IMR-90 (cell line): ENCODE measurements at regions not wholly inside any gene's neighbourhood (a gene's known extent, or its start where the extent isn't known, plus 50 kb on each side); places are given as distances from the start of the nearest gene placed in this dataset.

Experiments
- ATAC-seq: fragments of 200-7000 bp; cut with Tn5 transposase; 2 replicates; pipeline ENCODE4 v1.9.1; 2020; ENCODE audit warnings: low read depth, mild to moderate bottlenecking, moderate library complexity
- BruUV-seq: library from RNA; stranded (reverse); fragments of 400-500 nt; replicated peaks from 2 replicates; lab custom pipeline; 2021; lab: Mats Ljungman, UMichigan
- CTCF ChIA-PET: fragments of 300-600 bp; formaldehyde crosslinking; extraction: SDS; loops from one replicate; lab custom pipeline; 2021; ENCODE audit warnings: antibody characterized with exemption; lab: Yijun Ruan, JAX
- POLR2A ChIA-PET: fragments of 300-600 bp; sonication (Branson Sonifier 250); formaldehyde crosslinking; loops from one replicate; lab custom pipeline; 2022; ENCODE audit warnings: antibody characterized with exemption; ENCODE audit not compliant: unreplicated experiment; lab: Charles Lee
- DNase-seq: peaks from one replicate; pipeline ENCODE4 v3.0.0; 2013
- H2AFZ ChIP-seq: replicated peaks from 2 replicates; pipeline ENCODE3; 2013; ENCODE audit warnings: low read length, mild to moderate bottlenecking; ENCODE audit not compliant: poor library complexity
- H2AK5ac ChIP-seq: 2 replicates; pipeline ENCODE4 v1.6.1; 2013; ENCODE audit warnings: low read depth, low read length, inconsistent platforms
- H2AK9ac ChIP-seq: replicated peaks from 2 replicates; pipeline ENCODE3; 2013; ENCODE audit warnings: mild to moderate bottlenecking, low read depth, low read length, moderate library complexity; ENCODE audit not compliant: poor library complexity
- H2BK120ac ChIP-seq: 2 replicates; pipeline ENCODE4 v1.6.1; 2013; ENCODE audit warnings: low read depth, low read length, inconsistent platforms
- H2BK15ac ChIP-seq: 3 replicates; pipeline ENCODE4 v1.6.1; 2013; ENCODE audit warnings: low read depth, low read length, inconsistent platforms
- H2BK20ac ChIP-seq: 2 replicates; pipeline ENCODE4 v1.6.1; 2013; ENCODE audit warnings: low read depth, mild to moderate bottlenecking, inconsistent platforms, low read length, moderate library complexity
- H2BK5ac ChIP-seq: 2 replicates; pipeline ENCODE4 v1.6.1; 2013; ENCODE audit warnings: mild to moderate bottlenecking, low read depth, low read length, inconsistent platforms; ENCODE audit not compliant: poor library complexity, severe bottlenecking
- H3K14ac ChIP-seq: replicated peaks from 2 replicates; pipeline ENCODE4 v1.6.1; 2013; ENCODE audit warnings: low read depth, low read length, inconsistent platforms
- H3K18ac ChIP-seq: 2 replicates; pipeline ENCODE4 v1.6.1; 2013; ENCODE audit warnings: low read depth, low read length, control low read depth
- H3K23ac ChIP-seq: 2 replicates; pipeline ENCODE4 v1.6.1; 2013; ENCODE audit warnings: low read depth, low read length, inconsistent platforms
- H3K27ac ChIP-seq: 2 replicates; pipeline ENCODE4 v1.5.1; 2013; ENCODE audit warnings: mild to moderate bottlenecking, control low read depth, low read length; ENCODE audit not compliant: insufficient read depth
- H3K27me3 ChIP-seq: 2 replicates; pipeline ENCODE4 v1.6.1; 2013; ENCODE audit warnings: low read length; ENCODE audit not compliant: control insufficient read depth, insufficient read depth
- H3K36me3 ChIP-seq: 2 replicates; pipeline ENCODE4 v1.6.1; 2013; ENCODE audit warnings: low read length, mixed read lengths; ENCODE audit not compliant: control insufficient read depth, insufficient read depth
- H3K4ac ChIP-seq: 2 replicates; pipeline ENCODE4 v1.6.1; 2013; ENCODE audit warnings: low read depth, low read length, inconsistent platforms
- H3K4me1 ChIP-seq: 2 replicates; pipeline ENCODE4 v1.6.1; 2013; ENCODE audit warnings: low read length, mixed read lengths; ENCODE audit not compliant: control insufficient read depth, insufficient read depth
- H3K4me2 ChIP-seq: 2 replicates; pipeline ENCODE4 v1.6.1; 2013; ENCODE audit warnings: low read depth, mild to moderate bottlenecking, control low read depth, low read length, moderate library complexity
- H3K4me3 ChIP-seq: 2 replicates; pipeline ENCODE4 v1.5.1; 2013; ENCODE audit warnings: low read depth, mild to moderate bottlenecking, control low read depth, low read length, moderate library complexity; ENCODE audit not compliant: insufficient read depth
- H3K56ac ChIP-seq: 2 replicates; pipeline ENCODE4 v1.6.1; 2013; ENCODE audit warnings: low read length, inconsistent platforms; ENCODE audit not compliant: insufficient read depth; ENCODE audit errors: extremely low read depth
- H3K79me1 ChIP-seq, 2 experiments: 2 replicates each; pipeline ENCODE4 v1.6.1; 2013; ENCODE audit warnings: low read length in 2 of 2, inconsistent platforms in 1 of 2, low read depth in 1 of 2
- H3K9ac ChIP-seq: 2 replicates; pipeline ENCODE4 v1.6.1; 2013; ENCODE audit warnings: low read depth, low read length, control low read depth
- H3K9me1 ChIP-seq: 2 replicates; pipeline ENCODE4 v1.6.1; 2013; ENCODE audit warnings: low read length, inconsistent platforms; ENCODE audit not compliant: insufficient read depth
- H3K9me3 ChIP-seq: 2 replicates; pipeline ENCODE4 v1.6.1; 2013; ENCODE audit warnings: low read length; ENCODE audit not compliant: control insufficient read depth, insufficient read depth
- H4K20me1 ChIP-seq: 2 replicates; pipeline ENCODE4 v1.6.1; 2013; ENCODE audit warnings: low read length, inconsistent platforms; ENCODE audit not compliant: insufficient read depth
- H4K5ac ChIP-seq: 2 replicates; pipeline ENCODE4 v1.6.1; 2013; ENCODE audit warnings: mild to moderate bottlenecking, low read depth, low read length, control low read depth
- H4K8ac ChIP-seq, 2 experiments: 2 replicates each; pipeline ENCODE4 v1.6.1; 2013; ENCODE audit warnings: low read depth in 2 of 2, low read length in 2 of 2, control low read depth in 1 of 2, inconsistent platforms in 1 of 2
- H4K91ac ChIP-seq: 2 replicates; pipeline ENCODE4 v1.6.1; 2013; ENCODE audit warnings: low read depth, low read length, inconsistent platforms; ENCODE audit not compliant: insufficient read depth
- BHLHE40 ChIP-seq: fragments of 150-350 bp; IDR thresholded peaks from 2 replicates; pipeline ENCODE4 v1.6.1; 2016; ENCODE audit warnings: mild to moderate bottlenecking, low read depth, low read length
- CEBPB ChIP-seq: IDR thresholded peaks from 2 replicates; pipeline ENCODE4 v1.6.1; 2012; ENCODE audit warnings: low read depth, low read length, improper control_type of control experiment
- ELK1 ChIP-seq: fragments of 150-350 bp; IDR thresholded peaks from 2 replicates; pipeline ENCODE4 v1.6.1; 2016; ENCODE audit warnings: low read depth, mild to moderate bottlenecking, low read length, moderate library complexity, borderline replicate concordance
- FOS ChIP-seq: fragments of 150-350 bp; IDR thresholded peaks from 2 replicates; pipeline ENCODE4 v1.6.1; 2016; ENCODE audit warnings: low read depth, low read length
- MAFK ChIP-seq: IDR thresholded peaks from 2 replicates; pipeline ENCODE4 v1.6.1; 2012; ENCODE audit warnings: low read depth, low read length, improper control_type of control experiment
- MAZ ChIP-seq: IDR thresholded peaks from 2 replicates; pipeline ENCODE4 v1.6.1; 2012; ENCODE audit warnings: low read depth, mild to moderate bottlenecking, low read length, improper control_type of control experiment, moderate library complexity, borderline replicate concordance
- MXI1 ChIP-seq: IDR thresholded peaks from 2 replicates; pipeline ENCODE4 v1.6.1; 2012; ENCODE audit warnings: low read depth, mild to moderate bottlenecking, low read length, moderate library complexity, borderline replicate concordance
- NFE2L2 ChIP-seq: fragments of 150-350 bp; IDR thresholded peaks from 2 replicates; pipeline ENCODE4 v1.6.1; 2016; ENCODE audit warnings: low read depth, mild to moderate bottlenecking, low read length
- POLR2A ChIP-seq: IDR thresholded peaks from 2 replicates; pipeline ENCODE4 v1.6.1; 2012; ENCODE audit warnings: mild to moderate bottlenecking, low read depth, low read length
- RCOR1 ChIP-seq: IDR thresholded peaks from 2 replicates; pipeline ENCODE4 v1.6.1; 2012; ENCODE audit warnings: mild to moderate bottlenecking, low read length, improper control_type of control experiment; ENCODE audit not compliant: insufficient replicate concordance
- RFX5 ChIP-seq: IDR thresholded peaks from 2 replicates; pipeline ENCODE4 v1.8.0; 2012; ENCODE audit warnings: low read depth, mild to moderate bottlenecking, low read length, moderate library complexity
- SMC3 ChIP-seq: fragments of 150-350 bp; IDR thresholded peaks from 2 replicates; pipeline ENCODE4 v1.6.1; 2016; ENCODE audit warnings: low read depth, mild to moderate bottlenecking, antibody characterized with exemption, low read length, moderate library complexity
- WGBS, 2 experiments: methylation state at CpG; one replicate each; pipeline versions ENCODE4 v1.1.5 to v1.1.7; 2013; ENCODE audit warnings: missing lambda C conversion rate in 2 of 2; ENCODE audit not compliant: insufficient read length in 1 of 2; ENCODE audit errors: extremely low coverage in 2 of 2; 5-methylcytosine and 5-hydroxymethylcytosine counted together
- dilution Hi-C: fragments of 300-500 bp; cut with HindIII; formaldehyde crosslinking; loops from one replicate; pipeline ENCODE4 v1.14.3; 2018; ENCODE audit warnings: low sequenced_read_pairs; ENCODE audit not compliant: unreplicated experiment
- in situ Hi-C: fragments of 300-500 bp; cut with MboI; formaldehyde crosslinking; loops from 3 replicates; pipeline ENCODE4 v1.14.3; 2019; ENCODE audit warnings: low sequenced_read_pairs, inconsistent platforms, mixed read lengths
- intact Hi-C: fragments of 100-400 bp; cut with micrococcal nuclease; formaldehyde crosslinking; loops from 2 replicates; pipeline ENCODE4 v1.10.0; 2022
- TF ChIP-seq, protein P1 (sequence below): fragments of 150-350 bp; IDR thresholded peaks from 2 replicates; pipeline ENCODE4 v1.6.1; 2017; ENCODE audit warnings: mild to moderate bottlenecking, antibody characterized with exemption, low read length, low read depth

- Histone ChIP-seq H3K56ac (no peak overlapping the region), H4K8ac (no peak overlapping the region), H2BK15ac (no peak overlapping the region), H3K4me1 (no peaks in the 10 kb centered on the region), H3K9me3 (no peaks in the 10 kb centered on the region; the same call in 1 of the 2 replicates), H2BK120ac (no peak overlapping the region), H2AK5ac (no peak overlapping the region), H3K18ac (no peak overlapping the region), H3K4ac (no peak overlapping the region), H4K20me1 (no peaks in the 10 kb centered on the region), H3K79me1 (no peaks in the 10 kb centered on the region), H3K9me1 (no peaks in the 10 kb centered on the region), H3K23ac (no peak overlapping the region), H3K27me3 (no peaks in the 10 kb centered on the region), H2AK9ac (no peak overlapping the region), H3K9ac (no peak overlapping the region), H3K27ac (no peak overlapping the region), H4K5ac (no peak overlapping the region), H3K4me2 (no peak overlapping the region), H4K91ac (no peak overlapping the region), H2BK5ac (no peak overlapping the region), H2BK20ac (no peak overlapping the region), H3K4me3 (no peak overlapping the region), H3K14ac (no peak overlapping the region), H3K36me3 (no peaks in the 10 kb centered on the region), H2AFZ (no peak overlapping the region)
- TF ChIP-seq BHLHE40 (no peak), CEBPB (no peak), FOS (no peak), POLR2A (no peak), MAZ (no peak), MXI1 (no peak), SMC3 (no peak), ELK1 (no peak), NFE2L2 (no peak), RCOR1 (no peak), MAFK (no peak), RFX5 (no peak)
- TF ChIP-seq, protein P1, sequence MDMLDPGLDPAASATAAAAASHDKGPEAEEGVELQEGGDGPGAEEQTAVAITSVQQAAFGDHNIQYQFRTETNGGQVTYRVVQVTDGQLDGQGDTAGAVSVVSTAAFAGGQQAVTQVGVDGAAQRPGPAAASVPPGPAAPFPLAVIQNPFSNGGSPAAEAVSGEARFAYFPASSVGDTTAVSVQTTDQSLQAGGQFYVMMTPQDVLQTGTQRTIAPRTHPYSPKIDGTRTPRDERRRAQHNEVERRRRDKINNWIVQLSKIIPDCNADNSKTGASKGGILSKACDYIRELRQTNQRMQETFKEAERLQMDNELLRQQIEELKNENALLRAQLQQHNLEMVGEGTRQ: no peak
- dilution Hi-C loops (no loop called here), in situ Hi-C loops (no loop called here), intact Hi-C loops (no loop called here)
- ATAC-seq (no peak), DNase-seq (no peak)
- BruUV-seq: no TSS peak
- ChIA-PET CTCF (no interaction called here), POLR2A (no interaction called here)
- WGBS, 2 experiments: 17% methylated on average over 1 of the region's 2 CpGs; no CpG with 5 or more reads in 1 of the 2 experiments
Measured at GRCh38 chr2:59561281-59561680, 992.2 kb downstream of the BCL11A start.
